HG02981 (cell line): ENCODE measurements at regions not wholly inside any gene's neighbourhood (a gene's known extent, or its start where the extent isn't known, plus 50 kb on each side); places are given as distances from the start of the nearest gene placed in this dataset.

ENCODE experiments used
- ATAC-seq: cut with Tn5 transposase; IDR thresholded peaks from one replicate; pipeline ENCODE4 v1.9.1; 2021; ENCODE audit warnings: mild to moderate bottlenecking, moderate library complexity; ENCODE audit not compliant: unreplicated experiment

- no peak for ATAC-seq
These were observed 263.4 kb downstream of the TTLL7 start for GRCh38 chr1:83735526-83735925.

GRCh38 chr1:83734420-83734819 lies 264.5 kb downstream of the TTLL7 start:
- no peak for ATAC-seq

GRCh38 chr1:83725735-83726360 lies 273.1 kb downstream of the TTLL7 start:
- ATAC-seq: no peak

GRCh38 chr1:83718338-83718737 lies 280.6 kb downstream of the TTLL7 start:
- ATAC-seq: no peak

GRCh38 chr1:83717785-83718184 lies 281.1 kb downstream of the TTLL7 start:
- no peak for ATAC-seq

- no peak for ATAC-seq
These were observed 282.3 kb downstream of the TTLL7 start for GRCh38 chr1:83716641-83717040.

- no peak for ATAC-seq
These were observed 283.4 kb downstream of the TTLL7 start for GRCh38 chr1:83715550-83715949.

- ATAC-seq: no peak
These were observed 289.3 kb downstream of the TTLL7 start for GRCh38 chr1:83709662-83710061.

GRCh38 chr1:83706354-83706938 lies 292.5 kb downstream of the TTLL7 start:
- no peak for ATAC-seq

- ATAC-seq: no peak
These were observed 293.8 kb downstream of the TTLL7 start for GRCh38 chr1:83705091-83705490.

- ATAC-seq: no peak
These were observed 294.6 kb downstream of the TTLL7 start for GRCh38 chr1:83704350-83704749.

- ATAC-seq: no peak
These were observed 296.6 kb downstream of the TTLL7 start for GRCh38 chr1:83702356-83702755.

GRCh38 chr1:83701355-83701754 lies 297.6 kb downstream of the TTLL7 start:
- ATAC-seq: no peak

- no peak for ATAC-seq
These were observed 300.3 kb downstream of the TTLL7 start for GRCh38 chr1:83698644-83699043.

- ATAC-seq: no peak
These were observed 301.0 kb downstream of the TTLL7 start for GRCh38 chr1:83697961-83698360.

- ATAC-seq: no peak
These were observed 301.7 kb downstream of the TTLL7 start for GRCh38 chr1:83697220-83697619.

GRCh38 chr1:83694449-83694848 lies 304.5 kb downstream of the TTLL7 start:
- no peak for ATAC-seq

GRCh38 chr1:83693427-83694126 lies 305.4 kb downstream of the TTLL7 start:
- ATAC-seq: no peak

- no peak for ATAC-seq
These were observed 306.2 kb downstream of the TTLL7 start for GRCh38 chr1:83692524-83693381.

GRCh38 chr1:83691953-83692500 lies 306.9 kb downstream of the TTLL7 start:
- no peak for ATAC-seq
